Gastrocnemius medialis (tissue), 4 donors: ENCODE measurements at regions not wholly inside any gene's neighbourhood (a gene's known extent, or its start where the extent isn't known, plus 50 kb on each side); places are given as distances from the start of the nearest gene placed in this dataset.

Experiments
- CTCF ChIP-seq, 5 experiments: fragments of 450-650 bp in 3 of 5; fragments of 200-600 bp in 2 of 5; sonication (generic) in 2 of 5; IDR thresholded peaks in 4 of 5; conservative IDR thresholded peaks in 1 of 5; 1 replicate in 4 of 5; 2 replicates in 1 of 5; pipeline ENCODE4 v1.5.1; 2016 to 2019; ENCODE audit warnings: antibody characterized with exemption in 5 of 5, mild to moderate bottlenecking in 3 of 5, moderate library complexity in 3 of 5
- POLR2A ChIP-seq, 2 donors: fragments of 450-650 bp; IDR thresholded peaks; one replicate each; pipeline ENCODE4 v1.6.1; 2017; ENCODE audit warnings: antibody characterized with exemption in 2 of 2, mild to moderate bottlenecking in 2 of 2, moderate library complexity in 2 of 2

DNA sequence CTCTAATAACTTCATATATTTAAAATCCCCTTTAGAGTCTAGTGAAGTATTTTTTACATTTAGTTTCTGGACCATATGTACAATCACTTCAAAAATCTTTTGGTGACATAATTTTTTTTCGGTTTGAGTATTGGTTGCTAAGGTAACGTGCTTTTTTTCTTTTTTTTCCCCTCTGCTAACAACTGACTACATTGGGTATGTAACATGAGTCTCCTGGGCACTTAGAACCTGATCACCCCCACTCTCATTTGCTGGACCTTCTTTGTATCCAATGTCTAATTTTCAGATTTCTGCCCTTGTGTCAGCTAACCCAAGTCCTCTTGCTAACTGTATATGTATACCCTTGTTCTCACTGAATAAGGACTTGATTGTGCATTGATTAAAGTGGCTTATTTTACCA lies 592.9 kb upstream of the FLRT2 start:
- no peak for TF ChIP-seq CTCF (IDR thresholded peaks at IDR 0.05 in 4 of 5, conservative IDR thresholded peaks at IDR 0.05 in 1 of 5)
- TF ChIP-seq POLR2A (IDR thresholded peaks at IDR 0.05) = no peak
